HK-2 (cell line): ENCODE measurements at regions not wholly inside any gene's neighbourhood (a gene's known extent, or its start where the extent isn't known, plus 50 kb on each side); places are given as distances from the start of the nearest gene placed in this dataset.
"Not testable (repeated sequence)": the region's sequence is repeated elsewhere in the genome, so short reads cannot be mapped to it uniquely, and the experiment has no call there.

Experiments used
- DNase-seq: peaks from one replicate; pipeline ENCODE4 v3.0.0-alpha.2; 2018; ENCODE audit not compliant: unreplicated experiment

GRCh38 chr6:85864453-85865401, 222.0 kb upstream of the SYNCRIP start:
- no peak for DNase-seq

GRCh38 chr6:85856235-85856634, 213.5 kb upstream of the SYNCRIP start:
- DNase-seq: no peak

- DNase-seq: not testable (repeated sequence)
Measured at GRCh38 chr6:85838351-85839119, 195.8 kb upstream of the SYNCRIP start.

GRCh38 chr6:85828973-85829372, 186.3 kb upstream of the SYNCRIP start:
- no peak for DNase-seq

GRCh38 chr6:85826997-85827396, 184.3 kb upstream of the SYNCRIP start:
- no peak for DNase-seq

GRCh38 chr6:85824329-85824728, 181.6 kb upstream of the SYNCRIP start:
- DNase-seq: no peak

- no peak for DNase-seq
Measured at GRCh38 chr6:85810558-85810957, 167.9 kb upstream of the SYNCRIP start.

GRCh38 chr6:85803721-85804120, 161.0 kb upstream of the SYNCRIP start:
- no peak for DNase-seq

- no peak for DNase-seq
Measured at GRCh38 chr6:85802162-85802561, 159.5 kb upstream of the SYNCRIP start.

GRCh38 chr6:85798931-85799652, 156.4 kb upstream of the SYNCRIP start:
- no peak for DNase-seq

GRCh38 chr6:85797993-85798392, 155.3 kb upstream of the SYNCRIP start:
- DNase-seq: no peak

- DNase-seq: no peak
Measured at GRCh38 chr6:85795945-85796344, 153.3 kb upstream of the SYNCRIP start.

- no peak for DNase-seq
Measured at GRCh38 chr6:85792254-85792653, 149.6 kb upstream of the SYNCRIP start.

GRCh38 chr6:85775883-85776282, 133.2 kb upstream of the SYNCRIP start:
- DNase-seq: no peak

- no peak for DNase-seq
Measured at GRCh38 chr6:85772641-85773040, 130.0 kb upstream of the SYNCRIP start.

- DNase-seq: no peak
Measured at GRCh38 chr6:85771925-85772430, 129.3 kb upstream of the SYNCRIP start.

GRCh38 chr6:85771455-85771854, 128.8 kb upstream of the SYNCRIP start:
- no peak for DNase-seq

GRCh38 chr6:85764844-85765243, 122.2 kb upstream of the SYNCRIP start:
- DNase-seq: no peak

GRCh38 chr6:85756982-85757381, 114.3 kb upstream of the SYNCRIP start:
- DNase-seq: no peak

- no peak for DNase-seq
Measured at GRCh38 chr6:85754894-85755293, 112.2 kb upstream of the SYNCRIP start.

GRCh38 chr6:85752602-85753001, 109.9 kb upstream of the SYNCRIP start:
- no peak for DNase-seq
